Activated naive CD8-positive, alpha-beta T cell treated with anti-CD3 and anti-CD28 coated beads, Interleukin-2, amount 50 U/mL, for 24 hours (primary cell): ENCODE measurements at regions not wholly inside any gene's neighbourhood (a gene's known extent, or its start where the extent isn't known, plus 50 kb on each side); places are given as distances from the start of the nearest gene placed in this dataset.
"Not testable (repeated sequence)": the region's sequence is repeated elsewhere in the genome, so short reads cannot be mapped to it uniquely, and the experiment has no call there.

Source experiments
- ATAC-seq: fragments of 150-1000 bp; cut with Tn5 transposase; one replicate; pipeline ENCODE4 v1.10.0; 2021
- DNase-seq: peaks from one replicate; pipeline ENCODE4 v3.0.0; 2021
- H3K27ac Mint-ChIP-seq: one replicate; pipeline ENCODE4 v1.8.0; 2021; ENCODE audit warnings: mild to moderate bottlenecking, mixed read lengths
- H3K27me3 Mint-ChIP-seq: one replicate; pipeline ENCODE4 v1.8.0; 2021; ENCODE audit warnings: mixed read lengths
- H3K36me3 Mint-ChIP-seq: one replicate; pipeline ENCODE4 v1.8.0; 2021; ENCODE audit warnings: low read depth, mixed read lengths
- H3K4me1 Mint-ChIP-seq: one replicate; pipeline ENCODE4 v1.8.0; 2021; ENCODE audit warnings: mixed read lengths
- H3K4me3 Mint-ChIP-seq: one replicate; pipeline ENCODE4 v1.8.0; 2021; ENCODE audit warnings: mild to moderate bottlenecking, moderate library complexity, mixed read lengths
- H3K9me3 Mint-ChIP-seq: one replicate; pipeline ENCODE4 v1.8.0; 2021; ENCODE audit warnings: mixed read lengths

DNA sequence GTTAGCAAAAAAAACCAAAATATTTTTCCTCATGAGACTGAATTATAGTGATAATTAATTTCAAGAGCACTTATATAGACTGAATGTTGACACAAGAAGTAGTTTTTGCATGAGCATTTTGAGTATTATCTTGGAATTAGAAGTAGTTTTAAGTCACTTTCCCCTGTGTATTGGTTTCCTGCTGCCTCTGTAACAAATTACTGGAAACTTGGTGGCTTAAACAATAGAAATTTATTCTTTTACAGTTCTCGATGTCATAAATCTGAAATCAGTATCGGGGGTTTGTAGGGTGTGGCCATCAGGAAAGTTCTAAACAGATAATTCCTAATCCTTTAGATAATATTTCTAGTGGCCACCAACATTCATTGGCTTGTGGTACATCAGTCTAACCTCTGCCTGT, 957.8 kb downstream of the LTN1 start:
- not testable (repeated sequence) for H3K36me3 Mint-ChIP-seq, H3K4me3 Mint-ChIP-seq, H3K27me3 Mint-ChIP-seq, H3K27ac Mint-ChIP-seq, ATAC-seq, H3K4me1 Mint-ChIP-seq, DNase-seq
- peaks cover 10% of the 10 kb centered on the region for H3K9me3 Mint-ChIP-seq

DNA sequence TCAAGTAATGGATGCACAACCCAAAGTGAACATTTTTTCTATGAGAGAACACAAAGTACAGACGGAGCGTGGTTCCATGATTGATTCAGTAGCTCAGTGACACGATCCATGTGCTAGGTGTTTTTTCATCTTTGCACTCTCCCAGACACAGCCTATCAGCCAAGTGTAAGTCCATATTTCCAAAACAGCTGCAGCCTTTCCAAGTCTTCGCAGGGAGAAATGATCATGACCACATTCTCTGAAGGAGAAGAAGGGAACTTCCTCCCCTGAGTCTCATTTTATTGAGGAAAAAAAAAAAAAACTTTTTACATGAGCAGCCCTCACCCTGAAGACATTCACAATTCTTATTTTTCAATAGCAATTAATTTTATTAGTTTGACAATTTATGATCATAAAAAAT, 958.3 kb downstream of the LTN1 start:
- not testable (repeated sequence) for H3K4me1 Mint-ChIP-seq, H3K4me3 Mint-ChIP-seq, H3K36me3 Mint-ChIP-seq, DNase-seq, ATAC-seq, H3K27ac Mint-ChIP-seq, H3K27me3 Mint-ChIP-seq
- peaks cover 12% of the 10 kb centered on the region for H3K9me3 Mint-ChIP-seq

- H3K27me3 Mint-ChIP-seq, H3K27ac Mint-ChIP-seq, DNase-seq, H3K4me1 Mint-ChIP-seq, ATAC-seq, H3K36me3 Mint-ChIP-seq, H3K4me3 Mint-ChIP-seq: not testable (repeated sequence)
- peaks cover 14% of the 10 kb centered on the region for H3K9me3 Mint-ChIP-seq
These were observed 960.0 kb downstream of the LTN1 start for GRCh38 chr21:28032652-28033051.

- not testable (repeated sequence) for H3K36me3 Mint-ChIP-seq, H3K27ac Mint-ChIP-seq, H3K4me3 Mint-ChIP-seq, ATAC-seq, H3K4me1 Mint-ChIP-seq, H3K27me3 Mint-ChIP-seq, DNase-seq
- peaks cover 14% of the 10 kb centered on the region for H3K9me3 Mint-ChIP-seq
These were observed 961.6 kb downstream of the LTN1 start for GRCh38 chr21:28031066-28031465.

DNA sequence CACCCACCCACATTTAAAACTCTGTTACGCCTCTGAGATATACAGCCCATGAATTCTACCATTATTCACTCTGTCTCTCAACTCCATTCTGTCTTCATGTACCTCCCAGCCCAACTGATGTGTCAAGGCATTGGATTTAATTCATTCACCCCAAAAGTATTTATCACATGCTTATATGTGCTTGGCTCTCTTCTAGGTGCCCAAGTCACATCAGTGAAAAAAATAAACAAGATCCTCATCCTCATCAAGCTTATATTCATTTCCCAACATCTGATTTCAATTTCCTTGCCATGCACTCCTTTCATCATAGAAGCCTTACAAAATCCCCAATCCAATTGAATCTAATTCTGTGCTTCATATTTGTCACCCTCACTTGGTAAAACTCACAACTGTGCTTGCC, 967.6 kb downstream of the LTN1 start:
- Mint-ChIP-seq H3K4me3 (no peak overlapping the region), H3K27ac (no peak overlapping the region), H3K36me3 (no peaks in the 10 kb centered on the region), H3K9me3 (peaks cover 4% of the 10 kb centered on the region), H3K4me1 (no peaks in the 10 kb centered on the region), H3K27me3 (no peaks in the 10 kb centered on the region)
- DNase-seq (no peak), ATAC-seq (no peak)

- ATAC-seq (no peak), DNase-seq (no peak)
- no peaks in the 10 kb centered on the region for H3K9me3 Mint-ChIP-seq
- H3K4me3 Mint-ChIP-seq = no peak overlapping the region
- no peaks in the 10 kb centered on the region for H3K4me1 Mint-ChIP-seq
- H3K27ac Mint-ChIP-seq = no peak overlapping the region
- no peaks in the 10 kb centered on the region for H3K27me3 Mint-ChIP-seq
- no peaks in the 10 kb centered on the region for H3K36me3 Mint-ChIP-seq
These were observed 973.7 kb downstream of the LTN1 start for GRCh38 chr21:28018741-28019669.

GRCh38 chr21:28018213-28018612, 974.5 kb downstream of the LTN1 start:
- no peak for DNase-seq
- no peak for ATAC-seq
- no peak overlapping the region for H3K27ac Mint-ChIP-seq
- no peaks in the 10 kb centered on the region for H3K9me3 Mint-ChIP-seq
- no peaks in the 10 kb centered on the region for H3K27me3 Mint-ChIP-seq
- H3K4me3 Mint-ChIP-seq = no peak overlapping the region
- no peaks in the 10 kb centered on the region for H3K4me1 Mint-ChIP-seq
- H3K36me3 Mint-ChIP-seq = no peaks in the 10 kb centered on the region

GRCh38 chr21:28016571-28016970, 976.1 kb downstream of the LTN1 start:
- Mint-ChIP-seq H3K4me3 (no peak overlapping the region), H3K27ac (no peak overlapping the region), H3K9me3 (no peaks in the 10 kb centered on the region), H3K27me3 (no peaks in the 10 kb centered on the region), H3K36me3 (no peaks in the 10 kb centered on the region), H3K4me1 (no peaks in the 10 kb centered on the region)
- ATAC-seq = no peak
- DNase-seq = no peak

DNA sequence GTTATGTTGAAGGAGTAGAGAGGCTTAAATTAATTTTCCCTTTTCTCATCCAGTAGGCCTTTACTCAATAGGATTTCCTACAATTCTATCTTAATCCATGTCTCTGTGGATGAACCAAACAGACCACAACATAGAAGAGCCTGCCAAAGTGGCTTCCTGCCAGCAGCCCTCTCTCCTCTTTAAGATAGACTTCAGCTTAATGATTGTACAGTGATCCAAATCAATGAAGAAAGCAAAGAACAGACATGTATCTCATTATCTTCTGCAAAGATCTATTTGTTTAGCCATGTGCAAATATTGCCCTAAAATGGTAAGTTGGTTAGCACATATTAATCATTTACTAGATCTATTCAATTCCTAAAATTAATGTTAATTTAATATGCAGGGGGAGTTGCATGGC, 979.6 kb downstream of the LTN1 start:
- not testable (repeated sequence) for H3K36me3 Mint-ChIP-seq, H3K27ac Mint-ChIP-seq, DNase-seq, H3K27me3 Mint-ChIP-seq, H3K4me1 Mint-ChIP-seq, H3K9me3 Mint-ChIP-seq, ATAC-seq, H3K4me3 Mint-ChIP-seq

DNA sequence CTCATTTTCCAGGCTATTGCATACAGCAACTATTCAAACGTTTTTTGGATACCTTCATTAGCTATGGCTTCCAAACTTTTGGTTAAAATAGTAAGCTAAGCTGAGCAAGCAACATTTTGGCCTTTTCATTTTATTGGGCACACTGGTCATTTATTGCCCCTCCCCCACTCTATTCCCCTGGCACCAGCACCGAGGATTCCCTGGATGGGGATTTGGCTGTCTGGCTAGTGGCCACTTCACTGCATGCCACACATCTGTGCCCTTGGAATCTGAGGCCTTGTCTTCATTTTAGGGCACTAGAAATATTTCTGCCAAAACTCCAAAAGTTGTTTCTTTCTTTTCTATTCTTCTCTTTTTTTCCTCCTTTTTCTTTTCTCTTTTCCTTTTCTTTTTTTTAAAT, 980.7 kb downstream of the LTN1 start:
- not testable (repeated sequence) for H3K9me3 Mint-ChIP-seq, DNase-seq, H3K27me3 Mint-ChIP-seq, H3K4me1 Mint-ChIP-seq, H3K27ac Mint-ChIP-seq, H3K36me3 Mint-ChIP-seq, ATAC-seq, H3K4me3 Mint-ChIP-seq

DNA sequence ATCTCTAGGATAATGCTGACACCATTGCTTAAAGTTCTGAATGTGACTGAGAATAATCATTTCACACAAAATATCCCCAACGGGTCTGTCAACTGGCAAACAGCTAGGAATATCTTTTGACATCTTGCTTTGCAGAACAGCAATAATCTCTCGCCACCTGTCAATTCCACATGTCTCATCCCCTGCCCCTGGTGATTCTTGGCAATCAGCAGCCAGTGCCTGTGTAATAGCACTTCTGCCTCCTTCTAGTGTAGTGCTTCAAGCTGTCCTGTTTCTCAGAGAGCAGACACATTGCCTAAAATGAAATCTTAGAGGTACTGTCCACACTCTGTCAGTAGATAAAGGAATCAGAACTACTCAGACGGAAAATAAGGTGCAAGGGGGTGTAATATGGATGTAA, 984.4 kb downstream of the LTN1 start:
- H3K27me3 Mint-ChIP-seq, H3K9me3 Mint-ChIP-seq, DNase-seq, H3K36me3 Mint-ChIP-seq, H3K4me1 Mint-ChIP-seq, H3K4me3 Mint-ChIP-seq, H3K27ac Mint-ChIP-seq, ATAC-seq: not testable (repeated sequence)

DNA sequence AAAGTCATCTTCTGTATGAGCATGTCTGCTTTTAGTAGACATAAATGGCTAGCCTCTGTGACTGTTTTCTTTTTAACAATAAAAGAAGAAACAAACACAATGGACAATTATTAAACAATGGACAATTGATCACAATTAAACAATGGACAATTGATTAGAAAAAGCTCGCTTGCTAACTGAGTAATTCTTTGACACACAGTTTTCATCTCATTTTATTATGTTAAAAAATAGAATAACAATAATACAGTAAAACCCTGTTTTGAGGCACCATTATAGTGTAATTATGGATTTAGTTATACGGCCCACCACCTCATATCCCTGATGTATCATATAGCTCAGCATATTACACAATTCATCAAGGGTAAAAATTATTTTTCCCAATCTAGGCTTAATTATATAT, 989.0 kb downstream of the LTN1 start:
- H3K27me3 Mint-ChIP-seq, H3K4me3 Mint-ChIP-seq, ATAC-seq, H3K4me1 Mint-ChIP-seq, H3K9me3 Mint-ChIP-seq, DNase-seq, H3K36me3 Mint-ChIP-seq, H3K27ac Mint-ChIP-seq: not testable (repeated sequence)

DNA sequence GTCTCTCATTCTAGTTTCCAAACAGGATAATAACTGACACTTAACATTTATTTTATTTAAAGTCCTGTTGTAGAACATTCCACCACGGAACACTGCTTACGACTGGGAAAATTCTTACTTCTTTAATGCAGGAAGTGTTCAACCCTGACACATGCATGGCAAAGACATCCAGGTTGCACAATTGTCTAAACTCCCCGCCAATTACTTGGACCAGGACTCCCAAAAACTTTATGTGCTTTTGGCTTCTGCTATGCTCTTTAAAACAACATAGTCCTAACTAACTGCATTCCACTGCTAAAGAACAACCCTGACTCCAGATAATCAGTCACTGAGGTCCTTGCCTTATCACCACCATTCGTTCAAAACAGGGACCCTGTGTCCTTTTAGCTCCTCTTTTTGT, 995.8 kb downstream of the LTN1 start:
- not testable (repeated sequence) for H3K4me3 Mint-ChIP-seq, H3K9me3 Mint-ChIP-seq, ATAC-seq, H3K27me3 Mint-ChIP-seq, DNase-seq, H3K27ac Mint-ChIP-seq, H3K36me3 Mint-ChIP-seq, H3K4me1 Mint-ChIP-seq

DNA sequence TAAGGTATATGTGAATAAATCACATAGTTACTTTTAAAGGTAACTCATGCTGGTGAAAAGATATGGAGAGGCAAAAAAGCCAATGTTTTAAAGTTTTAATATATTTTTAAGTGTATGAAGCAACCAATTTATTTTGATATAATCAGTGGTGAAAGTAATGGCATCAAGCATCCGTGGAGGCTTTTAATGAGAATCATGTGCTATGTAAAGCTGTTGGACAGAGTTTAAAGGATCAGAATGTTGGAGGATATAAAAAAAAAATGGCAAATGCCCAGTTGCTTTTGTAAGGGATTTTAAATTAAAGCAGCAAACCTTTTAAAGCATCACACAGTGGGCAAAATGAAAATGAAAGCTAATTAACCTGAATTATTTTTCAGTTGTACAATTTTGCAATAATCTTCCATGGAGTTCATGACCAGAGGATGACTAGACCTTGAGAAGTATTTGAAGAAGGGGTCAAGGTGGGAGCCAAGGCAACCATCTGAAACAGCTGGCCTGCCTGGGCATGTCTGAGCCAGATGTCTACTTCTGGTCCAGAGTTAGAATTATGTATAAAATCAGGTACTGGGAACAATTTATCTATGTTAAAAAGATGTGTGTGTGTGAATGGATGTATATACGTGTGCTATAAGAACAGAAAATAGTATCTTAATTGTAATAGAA, 1007.9 kb downstream of the LTN1 start:
- H3K4me3 Mint-ChIP-seq, H3K9me3 Mint-ChIP-seq, ATAC-seq: not testable (repeated sequence)

GRCh38 chr21:27979446-27979845, 1012.6 kb upstream of the ADAMTS5 start:
- H3K36me3 Mint-ChIP-seq, H3K4me3 Mint-ChIP-seq, DNase-seq, H3K4me1 Mint-ChIP-seq, H3K27me3 Mint-ChIP-seq, ATAC-seq, H3K9me3 Mint-ChIP-seq, H3K27ac Mint-ChIP-seq: not testable (repeated sequence)

More for the DNA sequence above, 1007.9 kb downstream of the LTN1 start:
- not testable (repeated sequence) for H3K27ac Mint-ChIP-seq, H3K27me3 Mint-ChIP-seq, DNase-seq, H3K36me3 Mint-ChIP-seq, H3K4me1 Mint-ChIP-seq
